ENCODE measurements at regions not wholly inside any gene's neighbourhood (a gene's known extent, or its start where the extent isn't known, plus 50 kb on each side); places are given as distances from the start of the nearest gene placed in this dataset.
"Not testable (repeated sequence)": the region's sequence is repeated elsewhere in the genome, so short reads cannot be mapped to it uniquely, and the experiment has no call there.

DNA sequence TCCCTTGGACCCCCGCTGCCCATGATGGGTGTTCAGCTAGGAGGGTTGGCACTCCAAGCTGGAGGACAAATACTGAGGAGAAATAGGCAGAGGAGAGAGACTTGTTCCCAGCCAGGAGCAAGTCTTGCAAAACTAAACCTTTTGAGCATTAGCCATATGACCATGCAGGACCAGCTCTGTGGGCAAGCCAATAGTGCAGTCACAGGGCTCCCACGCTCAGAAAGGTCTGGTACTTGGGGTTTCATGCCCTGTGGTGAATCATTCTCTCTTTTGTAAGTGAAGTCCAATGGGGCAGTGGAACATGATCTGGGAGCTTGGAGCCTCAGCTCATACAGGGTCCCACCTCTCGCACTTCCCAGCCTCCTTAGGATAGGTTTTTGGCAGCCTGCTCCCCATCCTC lies 300.9 kb downstream of the BCOR start:
- no peaks in the 10 kb centered on the region for H3K36me3 ChIP-seq (ENCODE audit: control insufficient read depth, insufficient read depth, low read length)

DNA sequence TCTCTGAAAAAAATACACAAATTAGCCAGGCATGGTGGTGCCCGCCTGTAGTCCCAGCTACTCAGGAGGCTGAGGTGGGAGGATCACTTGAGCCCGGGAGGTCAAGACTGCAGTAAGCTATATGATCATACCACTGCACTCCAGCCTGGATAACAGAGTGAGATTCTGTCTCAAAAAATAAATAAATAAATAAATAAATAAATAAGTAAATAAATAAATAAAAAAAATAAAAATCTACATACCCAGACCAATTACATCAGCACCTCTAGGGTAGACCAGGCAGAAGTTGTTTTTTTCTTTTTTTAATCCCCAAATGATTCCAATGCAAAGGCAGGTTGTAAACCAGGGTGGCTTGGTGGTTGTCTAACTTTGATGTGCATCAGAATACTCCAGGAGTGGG lies 299.3 kb downstream of the BCOR start:
- H3K4me3 ChIP-seq (ENCODE audit: low read depth, low read length); DNase-seq (ENCODE audit: low read depth); H3K36me3 ChIP-seq (ENCODE audit: control insufficient read depth, insufficient read depth, low read length); H3K27me3 ChIP-seq (ENCODE audit: control insufficient read depth, insufficient read depth, low read length): not testable (repeated sequence)

More for the DNA sequence above, 300.9 kb downstream of the BCOR start:
- H3K27me3 ChIP-seq (ENCODE audit: control insufficient read depth, insufficient read depth, low read length): no peaks in the 10 kb centered on the region
- no peak for DNase-seq (ENCODE audit: low read depth)
- TF ChIP-seq, protein P1, sequence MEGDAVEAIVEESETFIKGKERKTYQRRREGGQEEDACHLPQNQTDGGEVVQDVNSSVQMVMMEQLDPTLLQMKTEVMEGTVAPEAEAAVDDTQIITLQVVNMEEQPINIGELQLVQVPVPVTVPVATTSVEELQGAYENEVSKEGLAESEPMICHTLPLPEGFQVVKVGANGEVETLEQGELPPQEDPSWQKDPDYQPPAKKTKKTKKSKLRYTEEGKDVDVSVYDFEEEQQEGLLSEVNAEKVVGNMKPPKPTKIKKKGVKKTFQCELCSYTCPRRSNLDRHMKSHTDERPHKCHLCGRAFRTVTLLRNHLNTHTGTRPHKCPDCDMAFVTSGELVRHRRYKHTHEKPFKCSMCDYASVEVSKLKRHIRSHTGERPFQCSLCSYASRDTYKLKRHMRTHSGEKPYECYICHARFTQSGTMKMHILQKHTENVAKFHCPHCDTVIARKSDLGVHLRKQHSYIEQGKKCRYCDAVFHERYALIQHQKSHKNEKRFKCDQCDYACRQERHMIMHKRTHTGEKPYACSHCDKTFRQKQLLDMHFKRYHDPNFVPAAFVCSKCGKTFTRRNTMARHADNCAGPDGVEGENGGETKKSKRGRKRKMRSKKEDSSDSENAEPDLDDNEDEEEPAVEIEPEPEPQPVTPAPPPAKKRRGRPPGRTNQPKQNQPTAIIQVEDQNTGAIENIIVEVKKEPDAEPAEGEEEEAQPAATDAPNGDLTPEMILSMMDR (IDR thresholded peaks at IDR 0.05; ENCODE audit: insufficient read depth, low read length, poor library complexity, severe bottlenecking): no peak
- H3K4me3 ChIP-seq (ENCODE audit: low read depth, low read length): no peak overlapping the region

DNA sequence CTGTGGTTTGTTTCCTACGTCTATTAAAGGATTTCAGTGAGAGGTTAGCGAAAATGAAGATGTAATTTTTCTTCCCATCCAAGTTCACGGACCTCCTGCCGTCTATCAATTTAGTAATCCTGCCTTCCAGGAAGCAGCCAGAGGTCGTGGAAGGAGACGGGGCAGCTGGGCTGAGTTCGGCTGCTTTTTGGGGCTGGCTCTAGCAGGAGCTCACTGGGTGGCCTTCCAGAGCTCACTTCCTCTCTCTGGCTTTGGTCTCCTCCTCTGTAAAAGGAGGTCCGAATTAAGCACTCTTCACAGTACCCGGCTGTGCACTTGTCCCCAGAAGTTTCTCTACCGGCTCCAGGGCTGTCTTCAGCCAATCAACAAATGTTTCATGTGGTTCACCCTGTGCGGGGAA lies 295.4 kb downstream of the BCOR start:
- H3K4me3 ChIP-seq (ENCODE audit: low read depth, low read length): no peak overlapping the region
- DNase-seq (ENCODE audit: low read depth): no peak
- TF ChIP-seq, protein P1 (IDR thresholded peaks at IDR 0.05; ENCODE audit: insufficient read depth, low read length, poor library complexity, severe bottlenecking): no peak
- no peaks in the 10 kb centered on the region for H3K36me3 ChIP-seq (ENCODE audit: control insufficient read depth, insufficient read depth, low read length)
- H3K27me3 ChIP-seq (ENCODE audit: control insufficient read depth, insufficient read depth, low read length): no peaks in the 10 kb centered on the region

DNA sequence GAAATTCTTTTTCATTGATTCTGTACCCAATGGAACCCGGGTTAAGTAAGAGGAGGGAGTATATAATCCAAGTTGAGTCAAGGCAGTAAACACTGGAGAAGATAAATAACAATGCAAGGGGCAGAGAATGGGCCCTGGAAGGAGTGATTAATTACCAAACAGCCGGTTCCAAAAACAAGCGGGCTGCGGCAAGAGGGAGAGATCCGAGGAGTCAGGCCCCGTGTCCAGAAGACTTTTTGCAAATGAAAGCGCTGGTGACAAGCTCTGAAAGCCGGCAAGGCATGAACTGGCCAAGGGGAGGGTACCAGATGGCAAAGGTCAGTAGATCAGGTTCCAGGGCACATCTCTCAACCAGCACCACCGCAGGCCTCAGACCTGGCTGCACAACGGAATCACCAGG lies 294.9 kb downstream of the BCOR start:
- Histone ChIP-seq H3K27me3 (ENCODE audit: control insufficient read depth, insufficient read depth, low read length) (no peaks in the 10 kb centered on the region), H3K36me3 (ENCODE audit: control insufficient read depth, insufficient read depth, low read length) (no peaks in the 10 kb centered on the region), H3K4me3 (ENCODE audit: low read depth, low read length) (no peak overlapping the region)
- no peak for DNase-seq (ENCODE audit: low read depth)
- TF ChIP-seq, protein P1 (IDR thresholded peaks at IDR 0.05; ENCODE audit: insufficient read depth, low read length, poor library complexity, severe bottlenecking): no peak

DNA sequence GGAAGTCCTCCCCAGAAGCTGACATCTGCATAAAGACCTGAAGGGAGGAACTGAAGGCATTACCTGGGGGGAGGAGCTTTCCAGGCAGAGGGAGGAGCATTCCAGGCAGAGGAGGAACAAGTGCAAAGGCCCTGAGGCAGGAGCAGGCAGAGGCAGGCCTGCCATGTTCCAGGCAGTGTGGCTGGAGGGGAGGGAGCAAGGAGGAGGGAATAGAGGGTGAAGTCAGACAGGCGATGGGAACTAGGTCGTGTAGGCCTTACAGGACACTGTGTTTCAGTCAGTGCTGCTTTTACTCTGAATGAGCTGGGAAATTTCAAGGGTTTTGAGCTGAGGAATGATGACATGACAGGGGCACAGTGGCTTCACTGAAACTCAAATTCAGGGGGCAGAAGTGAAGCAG lies 292.7 kb downstream of the BCOR start:
- TF ChIP-seq, protein P1 (IDR thresholded peaks at IDR 0.05; ENCODE audit: insufficient read depth, low read length, poor library complexity, severe bottlenecking): no peak
- Histone ChIP-seq H3K36me3 (ENCODE audit: control insufficient read depth, insufficient read depth, low read length) (no peaks in the 10 kb centered on the region), H3K27me3 (ENCODE audit: control insufficient read depth, insufficient read depth, low read length) (no peaks in the 10 kb centered on the region), H3K4me3 (ENCODE audit: low read depth, low read length) (no peak overlapping the region)
- DNase-seq (ENCODE audit: low read depth): no peak

DNA sequence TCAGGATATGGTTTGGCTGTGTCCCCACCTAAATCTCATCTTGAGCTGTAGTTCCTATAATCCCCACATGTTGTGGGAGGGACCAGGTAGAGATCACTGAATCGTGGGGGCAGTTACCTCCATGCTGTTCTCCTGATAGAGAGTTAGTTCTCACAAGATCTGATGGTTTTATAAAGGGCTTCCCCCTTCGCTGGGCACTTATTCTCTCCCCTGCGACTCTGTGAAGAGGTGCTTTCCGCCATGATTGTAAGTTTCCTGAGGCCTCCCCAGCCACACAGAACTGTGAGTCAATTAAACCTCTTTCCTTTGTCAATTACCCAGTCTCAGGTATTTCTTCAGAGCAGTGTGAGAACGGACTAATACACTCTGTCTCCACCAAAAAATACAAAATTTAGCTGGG lies 291.9 kb downstream of the BCOR start:
- DNase-seq (ENCODE audit: low read depth): no peak
- no peak overlapping the region for H3K4me3 ChIP-seq (ENCODE audit: low read depth, low read length)

More for the DNA sequence above, 291.9 kb downstream of the BCOR start:
- H3K36me3 ChIP-seq (ENCODE audit: control insufficient read depth, insufficient read depth, low read length): no peaks in the 10 kb centered on the region
- no peaks in the 10 kb centered on the region for H3K27me3 ChIP-seq (ENCODE audit: control insufficient read depth, insufficient read depth, low read length)
- TF ChIP-seq, protein P1 (IDR thresholded peaks at IDR 0.05; ENCODE audit: insufficient read depth, low read length, poor library complexity, severe bottlenecking): no peak
